Psoas muscle (tissue), 7 donors: ENCODE measurements at regions not wholly inside any gene's neighbourhood (a gene's known extent, or its start where the extent isn't known, plus 50 kb on each side); places are given as distances from the start of the nearest gene placed in this dataset.

Source experiments
- ATAC-seq, 4 donors: fragments of 200-7000 bp; cut with Tn5 transposase; one replicate each; pipeline ENCODE4 v1.9.1; 2020; ENCODE audit warnings: moderate library complexity in 3 of 4, mild to moderate bottlenecking in 2 of 4
- DNase-seq, 2 donors: peaks; one replicate each; pipeline ENCODE4 v3.0.0-alpha.2; 2020
- H3K27ac ChIP-seq: fragments of 200-600 bp; one replicate; pipeline ENCODE4 v1.8.0; 2022
- H3K27me3 ChIP-seq, 3 donors: fragments of 200-600 bp in 1 of 3; one replicate each; pipeline versions ENCODE4 v1.6.1 to v1.8.0; 2013 to 2022; ENCODE audit warnings: low read length in 2 of 3, mild to moderate bottlenecking in 2 of 3, moderate library complexity in 1 of 3; ENCODE audit not compliant: insufficient read depth in 3 of 3
- H3K36me3 ChIP-seq, 2 donors: fragments of 200-600 bp in 1 of 2; one replicate each; pipeline versions ENCODE4 v1.6.1 to v1.8.0; 2013 to 2022; ENCODE audit warnings: low read depth in 1 of 2, mild to moderate bottlenecking in 1 of 2, moderate library complexity in 1 of 2; ENCODE audit not compliant: insufficient read depth in 1 of 2
- H3K4me1 ChIP-seq: fragments of 200-600 bp; one replicate; pipeline ENCODE4 v1.8.0; 2022
- H3K4me3 ChIP-seq: fragments of 200-600 bp; one replicate; pipeline ENCODE4 v1.8.0; 2022; ENCODE audit warnings: mild to moderate bottlenecking
- H3K9me3 ChIP-seq: fragments of 200-600 bp; one replicate; pipeline ENCODE4 v1.8.0; 2022
- CTCF ChIP-seq: fragments of 200-600 bp; IDR thresholded peaks from one replicate; pipeline ENCODE4 v1.8.0; 2022; ENCODE audit warnings: antibody characterized with exemption
- WGBS, 3 donors: extraction: QIAGEN DNeasy Blood & Tissue Kit; methylation state at CpG; one replicate each; pipeline versions ENCODE4 v1.1.6 to v1.1.7; 2013; 5-methylcytosine and 5-hydroxymethylcytosine counted together
- intact Hi-C, 2 donors: fragments of 100-400 bp; cut with DNase I; formaldehyde crosslinking; loops; one replicate each; pipeline versions ENCODE4 v1.11.0 to v1.14.2; 2022
- donor health status: healthy with polysubstance abuse.
- donor health status: DM: no; HTN: no; CAD: no; lungs with moderate emphysema.
- donor health status: Bipolar disorder and iron deficiency.
- donor health status: healthy.
- donor health status: DM: yes; HTN: yes; CAD: no.
- donor health status: DM: no; HTN: no; CAD: no.
- donor health status: DM: yes; HTN: yes; CAD: no.

- Histone ChIP-seq H3K36me3 (no peaks in the 10 kb centered on the region), H3K9me3 (no peaks in the 10 kb centered on the region), H3K27ac (no peak overlapping the region), H3K4me3 (no peak overlapping the region), H3K4me1 (peaks cover 20% of the 10 kb centered on the region), H3K27me3 (no peaks in the 10 kb centered on the region)
- 58 to 68% (median 67%) methylated on average over 6 of the region's 6 CpGs for WGBS, 3 donors
- DNase-seq (no peak), ATAC-seq (peak; percentile 49 to 64 (median 58))
- no peak for TF ChIP-seq CTCF
- intact Hi-C loops, result no loop called here
These were observed 197.9 kb upstream of the NR3C1 start for GRCh38 chr5:143601357-143601756.

GRCh38 chr5:143600396-143601075 lies 197.1 kb upstream of the NR3C1 start:
- H3K36me3 ChIP-seq, result no peaks in the 10 kb centered on the region
- H3K4me1 ChIP-seq, result peaks cover 20% of the 10 kb centered on the region
- WGBS, 3 donors, result 65 to 74% (median 73%) methylated on average over 6 of the region's 6 CpGs
- intact Hi-C loops, result no loop called here
- no peaks in the 10 kb centered on the region for H3K27me3 ChIP-seq
- DNase-seq (no peak), ATAC-seq (peak; percentile 46 to 69 (median 62))
- no peak overlapping the region for H3K4me3 ChIP-seq
- H3K9me3 ChIP-seq, result no peaks in the 10 kb centered on the region
- no peak overlapping the region for H3K27ac ChIP-seq
- TF ChIP-seq CTCF, result no peak

GRCh38 chr5:143599474-143599873 lies 196.0 kb upstream of the NR3C1 start:
- no peak for DNase-seq
- TF ChIP-seq CTCF, result no peak
- intact Hi-C loops, result no loop called here
- peaks cover 20% of the 10 kb centered on the region for H3K4me1 ChIP-seq
- no peaks in the 10 kb centered on the region for H3K36me3 ChIP-seq
- WGBS, 3 donors, result 90 to 99% (median 95%) methylated on average over 6 of the region's 6 CpGs
- no peak overlapping the region for H3K27ac ChIP-seq
- H3K27me3 ChIP-seq, result no peaks in the 10 kb centered on the region
- no peak overlapping the region for H3K4me3 ChIP-seq
- no peaks in the 10 kb centered on the region for H3K9me3 ChIP-seq
- no peak for ATAC-seq

- Histone ChIP-seq H3K36me3 (no peaks in the 10 kb centered on the region), H3K27me3 (no peaks in the 10 kb centered on the region), H3K27ac (no peak overlapping the region), H3K4me1 (peaks cover 14% of the 10 kb centered on the region), H3K9me3 (no peaks in the 10 kb centered on the region), H3K4me3 (no peak overlapping the region)
- 84 to 93% (median 87%) methylated on average over 3 of the region's 3 CpGs for WGBS, 3 donors
- TF ChIP-seq CTCF, result no peak
- no peak for ATAC-seq
- intact Hi-C loops, result no loop called here
- DNase-seq, result no peak
These were observed 193.3 kb upstream of the NR3C1 start for GRCh38 chr5:143596824-143597223.
